Astrocyte (in vitro differentiated cells and primary cell): ENCODE measurements at regions not wholly inside any gene's neighbourhood (a gene's known extent, or its start where the extent isn't known, plus 50 kb on each side); places are given as distances from the start of the nearest gene placed in this dataset.

Source experiments
- DNase-seq: peaks from one replicate; pipeline ENCODE4 v3.0.0-alpha.2; 2010; ENCODE audit warnings: low read depth
- FAIRE-seq: peaks from 2 replicates; lab custom pipeline; 2011; peaks lifted over from hg19 to GRCh38; lab: Jason Lieb, UNC
- H2AFZ ChIP-seq: 2 replicates; pipeline ENCODE4 v1.6.0; 2012; ENCODE audit warnings: low read depth, low read length, inconsistent platforms
- H3K27ac ChIP-seq: 2 replicates; pipeline ENCODE4 v1.5.1; 2011; ENCODE audit warnings: low read depth, low read length, inconsistent platforms
- H3K27me3 ChIP-seq: 2 replicates; pipeline ENCODE4 v1.6.0; 2011; ENCODE audit warnings: low read length, inconsistent platforms; ENCODE audit not compliant: insufficient read depth
- H3K36me3 ChIP-seq: 2 replicates; pipeline ENCODE4 v1.5.1; 2011; ENCODE audit warnings: low read length, inconsistent platforms; ENCODE audit not compliant: insufficient read depth
- H3K4me1 ChIP-seq: 2 replicates; pipeline ENCODE4 v1.5.1; 2011; ENCODE audit warnings: low read length, inconsistent platforms; ENCODE audit not compliant: insufficient read depth
- H3K4me2 ChIP-seq: 2 replicates; pipeline ENCODE4 v1.6.0; 2012; ENCODE audit warnings: low read length, inconsistent platforms
- H3K4me3 ChIP-seq: 2 replicates; pipeline ENCODE4 v1.5.1; 2011; ENCODE audit warnings: low read depth, mild to moderate bottlenecking, low read length, inconsistent platforms; ENCODE audit not compliant: insufficient read depth
- H3K79me2 ChIP-seq: 2 replicates; pipeline ENCODE4 v1.6.0; 2012; ENCODE audit warnings: mild to moderate bottlenecking, low read length, inconsistent platforms; ENCODE audit not compliant: insufficient read depth
- H3K9ac ChIP-seq: 2 replicates; pipeline ENCODE4 v1.6.0; 2012; ENCODE audit warnings: mild to moderate bottlenecking, low read length, inconsistent platforms
- H3K9me3 ChIP-seq: 2 replicates; pipeline ENCODE4 v1.5.1; 2012; ENCODE audit warnings: low read depth, mild to moderate bottlenecking, low read length, inconsistent platforms; ENCODE audit not compliant: insufficient read depth
- H4K20me1 ChIP-seq: 2 replicates; pipeline ENCODE4 v1.6.0; 2012; ENCODE audit warnings: low read length, inconsistent platforms; ENCODE audit not compliant: insufficient read depth
- H3K27ac Mint-ChIP-seq: one replicate; pipeline ENCODE4 v1.8.0; 2021; ENCODE audit warnings: mild to moderate bottlenecking, mixed read lengths; ENCODE audit not compliant: unreplicated experiment
- H3K27me3 Mint-ChIP-seq: one replicate; pipeline ENCODE4 v1.8.0; 2021; ENCODE audit warnings: low read depth, mixed read lengths; ENCODE audit not compliant: unreplicated experiment
- H3K36me3 Mint-ChIP-seq: one replicate; pipeline ENCODE4 v1.8.0; 2021; ENCODE audit warnings: low read depth, mixed read lengths; ENCODE audit not compliant: unreplicated experiment
- H3K4me1 Mint-ChIP-seq: one replicate; pipeline ENCODE4 v1.8.0; 2021; ENCODE audit warnings: low read depth, mixed read lengths; ENCODE audit not compliant: unreplicated experiment
- H3K4me3 Mint-ChIP-seq: one replicate; pipeline ENCODE4 v1.8.0; 2021; ENCODE audit warnings: mild to moderate bottlenecking, moderate library complexity, mixed read lengths; ENCODE audit not compliant: unreplicated experiment
- H3K9me3 Mint-ChIP-seq: one replicate; pipeline ENCODE4 v1.8.0; 2021; ENCODE audit warnings: mild to moderate bottlenecking, mixed read lengths; ENCODE audit not compliant: unreplicated experiment
- CTCF ChIP-seq: IDR thresholded peaks from 2 replicates; pipeline ENCODE4 v1.5.1; 2011; ENCODE audit warnings: low read depth, mild to moderate bottlenecking, inconsistent platforms, low read length, moderate library complexity; ENCODE audit not compliant: insufficient read depth
- EZH2 ChIP-seq: IDR thresholded peaks from 2 replicates; pipeline ENCODE4 v1.6.1; 2012; ENCODE audit warnings: mild to moderate bottlenecking, low read length, inconsistent platforms; ENCODE audit not compliant: insufficient read depth

- Histone ChIP-seq H3K4me1 (peaks cover 20% of the 10 kb centered on the region), H3K4me3 (no peak overlapping the region), H3K79me2 (no peaks in the 10 kb centered on the region), H4K20me1 (no peaks in the 10 kb centered on the region), H3K36me3 (no peaks in the 10 kb centered on the region), H2AFZ (no peak overlapping the region), H3K27me3 (peaks cover 9% of the 10 kb centered on the region), H3K27ac (no peak overlapping the region), H3K4me2 (no peak overlapping the region), H3K9ac (no peak overlapping the region), H3K9me3 (no peaks in the 10 kb centered on the region)
- H3K4me1 Mint-ChIP-seq = peaks cover 22% of the 10 kb centered on the region
- H3K36me3 Mint-ChIP-seq = no peaks in the 10 kb centered on the region
- peaks cover 2% of the 10 kb centered on the region for H3K9me3 Mint-ChIP-seq
- FAIRE-seq = no peak
- TF ChIP-seq CTCF (no peak), EZH2 (no peak)
- H3K27me3 Mint-ChIP-seq = peaks cover 26% of the 10 kb centered on the region
- no peak overlapping the region for H3K4me3 Mint-ChIP-seq
- DNase-seq = no peak
- no peak overlapping the region for H3K27ac Mint-ChIP-seq
Observed at GRCh38 chr9:38312406-38312805, 80.1 kb upstream of the ALDH1B1 start.

- Mint-ChIP-seq H3K4me1 (peaks cover 22% of the 10 kb centered on the region), H3K27ac (no peak overlapping the region), H3K36me3 (no peaks in the 10 kb centered on the region), H3K4me3 (no peak overlapping the region), H3K27me3 (peaks cover 22% of the 10 kb centered on the region), H3K9me3 (peaks cover 2% of the 10 kb centered on the region)
- Histone ChIP-seq H3K4me1 (peaks cover 20% of the 10 kb centered on the region), H3K27ac (no peak overlapping the region), H3K36me3 (no peaks in the 10 kb centered on the region), H3K27me3 (peaks cover 9% of the 10 kb centered on the region), H3K4me3 (no peak overlapping the region), H3K9me3 (no peaks in the 10 kb centered on the region), H3K9ac (no peak overlapping the region), H3K79me2 (no peaks in the 10 kb centered on the region), H4K20me1 (no peaks in the 10 kb centered on the region), H3K4me2 (peak overlapping the region; percentile 56), H2AFZ (peak overlapping the region; percentile 1)
- no peak for FAIRE-seq
- peak; percentile 7 for DNase-seq
- no peak for TF ChIP-seq EZH2
- TF ChIP-seq CTCF = no peak
Observed at GRCh38 chr9:38311382-38312270, 80.9 kb upstream of the ALDH1B1 start.
